HG02852 (cell line): ENCODE measurements at regions not wholly inside any gene's neighbourhood (a gene's known extent, or its start where the extent isn't known, plus 50 kb on each side); places are given as distances from the start of the nearest gene placed in this dataset.

Experiments used
- ATAC-seq: cut with Tn5 transposase; IDR thresholded peaks from one replicate; pipeline ENCODE4 v1.9.1; 2021; ENCODE audit warnings: mild to moderate bottlenecking, moderate library complexity; ENCODE audit not compliant: unreplicated experiment

DNA sequence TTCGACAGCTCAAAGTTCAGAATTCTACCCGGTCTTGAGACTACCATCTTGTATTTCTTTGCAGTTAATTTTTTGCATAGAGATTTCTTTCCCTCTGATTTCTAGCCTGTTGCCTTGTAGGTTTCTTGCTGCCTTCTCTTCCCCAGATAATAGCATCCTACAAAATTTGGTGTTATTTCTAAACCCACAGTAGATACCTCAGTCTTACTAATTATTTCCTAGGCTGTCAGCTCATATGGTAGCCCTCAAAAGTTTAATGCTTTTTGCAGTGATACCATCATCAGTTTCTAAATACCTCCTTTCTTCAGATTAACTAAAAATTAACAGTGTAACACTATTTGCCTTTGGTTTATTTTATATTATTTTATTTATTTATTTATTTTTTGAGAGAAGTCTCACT lies 61.9 kb upstream of the TMPO start:
- ATAC-seq: no peak

- no peak for ATAC-seq
Measured at GRCh38 chr12:98456041-98456440, 59.3 kb upstream of the TMPO start.

- no peak for ATAC-seq
Measured at GRCh38 chr12:98456576-98457573, 58.5 kb upstream of the TMPO start.

GRCh38 chr12:98464190-98464589 lies 51.2 kb upstream of the TMPO start:
- no peak for ATAC-seq

DNA sequence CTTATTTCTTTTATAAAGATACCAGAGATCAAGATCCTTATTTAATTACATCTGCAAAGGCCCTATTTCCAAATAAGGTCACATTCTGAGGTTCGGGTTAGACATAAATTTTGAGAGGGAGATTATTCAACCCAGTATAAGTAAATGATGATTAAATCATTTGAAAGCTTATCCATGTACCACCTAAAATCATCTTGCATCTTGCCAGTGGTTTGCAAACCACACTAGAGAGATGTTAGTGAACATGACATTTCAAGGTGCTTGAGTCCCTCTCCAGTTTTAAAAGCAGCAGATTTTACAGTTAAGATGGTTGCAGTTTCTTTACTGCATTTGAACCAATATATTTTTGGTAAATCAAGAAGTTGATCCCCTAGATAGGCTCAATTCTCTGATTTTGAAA lies 49.9 kb upstream of the TMPO start:
- ATAC-seq: no peak
